ENCODE measurements at regions not wholly inside any gene's neighbourhood (a gene's known extent, or its start where the extent isn't known, plus 50 kb on each side); places are given as distances from the start of the nearest gene placed in this dataset.

- H2AFZ ChIP-seq (ENCODE audit: insufficient read depth, low read depth, low read length, poor library complexity, severe bottlenecking), result no peak overlapping the region
- H3K27me3 ChIP-seq (replicated peaks in 1 of 4; ENCODE audit: control extremely low read depth in 1 of 4, control insufficient read depth in 3 of 4, insufficient read depth in 4 of 4, low read length in 3 of 4), result peaks cover 0 to 18% (median 9%) of the 10 kb centered on the region in 4 experiments
- H3K36me3 ChIP-seq (replicated peaks in 1 of 2; ENCODE audit: control extremely low read depth in 1 of 2, control insufficient read depth in 1 of 2, extremely low read depth in 1 of 2, insufficient read depth in 2 of 2, low read length in 1 of 2), result no peaks in the 10 kb centered on the region
- ATAC-seq (ENCODE audit: low read depth) (no peak), DNase-seq (no peak)
- no peaks in the 10 kb centered on the region for H3K4me1 ChIP-seq (ENCODE audit: control insufficient read depth in 2 of 2, insufficient read depth in 2 of 2, low read length in 2 of 2)
- H3K27me3 Mint-ChIP-seq, result peaks cover 41% of the 10 kb centered on the region
- H3K9me3 Mint-ChIP-seq (ENCODE audit: insufficient read depth), result no peaks in the 10 kb centered on the region
- H3K4me3 ChIP-seq (ENCODE audit: control extremely low read depth in 1 of 5, extremely low read depth in 1 of 5, insufficient read depth in 1 of 5, low read depth in 2 of 5, low read length in 4 of 5), result no peak overlapping the region
- H3K4me2 ChIP-seq (replicated peaks; ENCODE audit: low read depth, low read length, poor library complexity, severe bottlenecking), result no peak overlapping the region
- H4K20me1 ChIP-seq (ENCODE audit: control insufficient read depth, insufficient read depth, low read length, poor library complexity, severe bottlenecking), result no peaks in the 10 kb centered on the region
- TF ChIP-seq CTCF (IDR thresholded peaks at IDR 0.05) (no peak), EZH2 (IDR thresholded peaks at IDR 0.05; ENCODE audit: borderline replicate concordance, insufficient read depth, low read depth, low read length, poor library complexity, severe bottlenecking) (no peak)
- no peak overlapping the region for H3K4me3 Mint-ChIP-seq
- no peak overlapping the region for H3K9ac ChIP-seq (ENCODE audit: low read length)
- POLR2A ChIA-PET, result no interaction called here
- H3K27ac Mint-ChIP-seq, result no peak overlapping the region
- H3K9me3 ChIP-seq (ENCODE audit: control extremely low read depth in 1 of 3, control insufficient read depth in 2 of 3, insufficient read depth in 1 of 3, low read length in 2 of 3), result peaks cover 0 to 6% (median 0%) of the 10 kb centered on the region in 3 donors
- CTCF ChIA-PET, result no interaction called here
- WGBS (ENCODE audit: insufficient coverage), result 98% methylated on average over 6 of the region's 6 CpGs
- H3K79me2 ChIP-seq (ENCODE audit: control insufficient read depth, insufficient read depth, low read length), result no peaks in the 10 kb centered on the region
- intact Hi-C loops (cut with micrococcal nuclease), result no loop called here
- H3K4me1 Mint-ChIP-seq, result no peaks in the 10 kb centered on the region
- no peak overlapping the region for H3K27ac ChIP-seq (ENCODE audit: low read length in 2 of 2)
These were observed 66.4 kb upstream of the STUM start for GRCh38 chr1:226482196-226482595.

- Mint-ChIP-seq H3K27me3 (peaks cover 47% of the 10 kb centered on the region), H3K4me1 (no peaks in the 10 kb centered on the region), H3K4me3 (no peak overlapping the region), H3K27ac (no peak overlapping the region), H3K9me3 (ENCODE audit: insufficient read depth) (no peaks in the 10 kb centered on the region)
- Histone ChIP-seq H4K20me1 (ENCODE audit: control insufficient read depth, insufficient read depth, low read length, poor library complexity, severe bottlenecking) (no peaks in the 10 kb centered on the region), H3K27me3 (replicated peaks in 1 of 4; ENCODE audit: control extremely low read depth in 1 of 4, control insufficient read depth in 3 of 4, insufficient read depth in 4 of 4, low read length in 3 of 4) (peaks cover 0 to 18% (median 9%) of the 10 kb centered on the region in 4 experiments), H2AFZ (ENCODE audit: insufficient read depth, low read depth, low read length, poor library complexity, severe bottlenecking) (no peak overlapping the region), H3K9me3 (ENCODE audit: control extremely low read depth in 1 of 3, control insufficient read depth in 2 of 3, insufficient read depth in 1 of 3, low read length in 2 of 3) (peaks cover 0 to 6% (median 0%) of the 10 kb centered on the region in 3 donors), H3K9ac (ENCODE audit: low read length) (no peak overlapping the region), H3K4me2 (replicated peaks; ENCODE audit: low read depth, low read length, poor library complexity, severe bottlenecking) (no peak overlapping the region), H3K4me3 (ENCODE audit: control extremely low read depth in 1 of 5, extremely low read depth in 1 of 5, insufficient read depth in 1 of 5, low read depth in 2 of 5, low read length in 4 of 5) (no peak overlapping the region), H3K79me2 (ENCODE audit: control insufficient read depth, insufficient read depth, low read length) (no peaks in the 10 kb centered on the region), H3K36me3 (replicated peaks in 1 of 2; ENCODE audit: control extremely low read depth in 1 of 2, control insufficient read depth in 1 of 2, extremely low read depth in 1 of 2, insufficient read depth in 2 of 2, low read length in 1 of 2) (no peaks in the 10 kb centered on the region), H3K4me1 (ENCODE audit: control insufficient read depth in 2 of 2, insufficient read depth in 2 of 2, low read length in 2 of 2) (no peaks in the 10 kb centered on the region), H3K27ac (ENCODE audit: low read length in 2 of 2) (no peak overlapping the region)
- no peak for ATAC-seq (ENCODE audit: low read depth)
- DNase-seq, result no peak
- CTCF ChIA-PET, result no interaction called here
- intact Hi-C loops (cut with micrococcal nuclease), result no loop called here
- WGBS (ENCODE audit: insufficient coverage), result 86% methylated on average over 9 of the region's 10 CpGs
- no peak for TF ChIP-seq CTCF (IDR thresholded peaks at IDR 0.05)
- TF ChIP-seq EZH2 (IDR thresholded peaks at IDR 0.05; ENCODE audit: borderline replicate concordance, insufficient read depth, low read depth, low read length, poor library complexity, severe bottlenecking), result no peak
- POLR2A ChIA-PET, result no interaction called here
These were observed 65.4 kb upstream of the STUM start for GRCh38 chr1:226482975-226483700.

All from B cell (primary cell).